Rectal smooth muscle tissue (tissue), 1 donor: ENCODE measurements at regions not wholly inside any gene's neighbourhood (a gene's known extent, or its start where the extent isn't known, plus 50 kb on each side); places are given as distances from the start of the nearest gene placed in this dataset.

Source experiments
- H3K27ac ChIP-seq: one replicate; pipeline ENCODE4 v1.7.0; 2013; ENCODE audit warnings: low read depth, low read length, inconsistent platforms
- H3K27me3 ChIP-seq: one replicate; pipeline ENCODE4 v1.7.0; 2013; ENCODE audit warnings: low read length; ENCODE audit not compliant: control insufficient read depth, insufficient read depth
- H3K36me3 ChIP-seq: one replicate; pipeline ENCODE4 v1.7.0; 2013; ENCODE audit warnings: low read length; ENCODE audit not compliant: control insufficient read depth, insufficient read depth
- H3K4me1 ChIP-seq: one replicate; pipeline ENCODE4 v1.7.0; 2013; ENCODE audit warnings: low read length; ENCODE audit not compliant: control insufficient read depth, insufficient read depth
- H3K4me3 ChIP-seq: one replicate; pipeline ENCODE4 v1.7.0; 2013; ENCODE audit warnings: low read length
- H3K9ac ChIP-seq: one replicate; pipeline ENCODE4 v1.7.0; 2013; ENCODE audit warnings: low read length

DNA sequence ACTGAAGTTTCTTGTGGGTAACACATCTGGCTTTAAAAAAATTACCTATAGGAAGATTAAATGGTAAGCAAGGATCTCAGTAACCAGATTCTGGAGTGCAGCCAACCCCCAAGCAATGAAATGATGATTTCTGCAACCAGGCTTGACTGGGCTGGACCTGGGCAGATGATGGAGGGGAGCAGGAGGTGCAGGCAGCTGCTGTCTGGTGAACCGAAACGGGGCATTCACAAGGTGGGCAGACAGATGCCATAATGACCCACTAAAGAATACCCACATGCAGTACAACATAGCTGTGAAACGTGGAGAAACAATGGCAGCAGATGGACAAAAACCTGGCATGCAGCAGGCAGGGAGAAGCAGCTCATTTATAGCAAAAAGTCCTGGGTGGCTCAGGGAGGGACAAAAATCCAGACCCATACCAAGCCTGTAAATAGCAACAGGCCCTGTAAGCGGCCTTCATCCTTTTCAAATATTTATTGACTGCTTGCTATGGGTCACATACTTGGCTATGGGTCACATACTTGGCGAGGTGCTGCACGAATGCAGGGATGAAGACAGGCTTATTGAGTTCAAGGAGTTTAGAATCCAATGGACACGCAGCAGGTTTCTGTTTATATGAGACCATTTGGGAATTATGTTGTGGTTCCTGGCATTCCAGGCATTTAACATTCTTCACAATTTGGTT, 244.7 kb downstream of the HRH4 start:
- H3K4me1 ChIP-seq: no peaks in the 10 kb centered on the region
- no peaks in the 10 kb centered on the region for H3K27me3 ChIP-seq
- no peaks in the 10 kb centered on the region for H3K36me3 ChIP-seq
- no peak overlapping the region for H3K9ac ChIP-seq
- no peak overlapping the region for H3K27ac ChIP-seq
- H3K4me3 ChIP-seq: no peak overlapping the region

DNA sequence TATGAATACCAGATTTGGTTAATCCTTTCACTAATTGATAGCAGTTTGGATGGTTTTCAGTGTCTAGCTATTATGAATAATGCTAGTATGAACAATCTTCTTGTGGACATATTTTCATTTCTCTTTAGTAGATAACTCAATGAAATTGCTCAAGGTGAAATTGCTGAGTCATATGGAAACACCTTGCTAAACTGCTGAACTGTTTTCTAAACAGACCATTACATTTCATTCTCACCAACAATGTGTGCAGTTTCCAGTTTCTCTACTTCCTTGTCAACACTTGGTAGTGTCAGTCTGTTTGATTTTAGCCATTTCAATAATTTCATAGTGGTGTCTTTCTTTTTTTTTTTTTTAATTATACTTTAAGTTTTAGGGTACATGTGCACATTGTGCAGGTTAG, 250.0 kb downstream of the HRH4 start:
- Histone ChIP-seq H3K27ac (no peak overlapping the region), H3K4me3 (no peak overlapping the region), H3K9ac (no peak overlapping the region), H3K4me1 (no peaks in the 10 kb centered on the region), H3K27me3 (no peaks in the 10 kb centered on the region), H3K36me3 (no peaks in the 10 kb centered on the region)

DNA sequence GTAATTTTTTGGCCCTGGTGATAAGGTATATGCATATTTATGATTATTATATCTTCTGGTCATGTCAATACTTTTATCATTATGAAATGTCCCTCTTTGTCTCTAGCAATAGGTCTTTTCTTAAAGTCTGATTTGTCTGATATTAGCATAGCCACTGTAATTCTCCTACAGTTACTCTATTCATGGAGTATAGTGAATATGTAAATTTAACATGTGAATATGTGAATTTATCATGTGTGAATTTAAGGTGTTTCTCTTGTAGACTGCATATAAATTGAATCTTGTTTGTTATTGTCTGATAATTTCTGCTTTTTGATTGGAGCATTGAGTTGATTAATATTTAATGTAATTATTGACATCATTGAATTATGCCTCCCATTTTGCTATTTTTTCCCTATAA, 259.4 kb downstream of the HRH4 start:
- Histone ChIP-seq H3K36me3 (no peaks in the 10 kb centered on the region), H3K27ac (no peak overlapping the region), H3K4me3 (no peak overlapping the region), H3K27me3 (no peaks in the 10 kb centered on the region), H3K9ac (no peak overlapping the region), H3K4me1 (no peaks in the 10 kb centered on the region)

DNA sequence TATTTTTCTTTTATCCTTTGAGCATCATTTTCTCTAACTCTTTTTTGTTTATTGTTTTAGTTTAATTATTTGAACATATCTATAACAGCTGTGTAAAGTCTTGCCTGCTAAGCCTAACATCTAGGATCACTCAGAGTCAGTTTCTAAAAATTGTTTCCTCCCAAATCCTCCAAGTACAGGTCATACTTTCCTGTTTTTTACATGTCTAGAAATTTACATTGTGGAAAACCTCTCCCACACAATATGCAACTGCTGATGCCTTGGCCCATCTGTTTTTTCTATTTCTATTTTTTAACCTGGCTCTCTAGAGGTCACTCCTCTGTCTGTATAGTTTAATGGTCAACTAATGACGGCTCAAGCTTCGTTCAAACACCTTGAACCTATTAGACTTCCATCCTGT, 261.0 kb downstream of the HRH4 start:
- Histone ChIP-seq H3K27ac (no peak overlapping the region), H3K9ac (no peak overlapping the region), H3K36me3 (no peaks in the 10 kb centered on the region)

DNA sequence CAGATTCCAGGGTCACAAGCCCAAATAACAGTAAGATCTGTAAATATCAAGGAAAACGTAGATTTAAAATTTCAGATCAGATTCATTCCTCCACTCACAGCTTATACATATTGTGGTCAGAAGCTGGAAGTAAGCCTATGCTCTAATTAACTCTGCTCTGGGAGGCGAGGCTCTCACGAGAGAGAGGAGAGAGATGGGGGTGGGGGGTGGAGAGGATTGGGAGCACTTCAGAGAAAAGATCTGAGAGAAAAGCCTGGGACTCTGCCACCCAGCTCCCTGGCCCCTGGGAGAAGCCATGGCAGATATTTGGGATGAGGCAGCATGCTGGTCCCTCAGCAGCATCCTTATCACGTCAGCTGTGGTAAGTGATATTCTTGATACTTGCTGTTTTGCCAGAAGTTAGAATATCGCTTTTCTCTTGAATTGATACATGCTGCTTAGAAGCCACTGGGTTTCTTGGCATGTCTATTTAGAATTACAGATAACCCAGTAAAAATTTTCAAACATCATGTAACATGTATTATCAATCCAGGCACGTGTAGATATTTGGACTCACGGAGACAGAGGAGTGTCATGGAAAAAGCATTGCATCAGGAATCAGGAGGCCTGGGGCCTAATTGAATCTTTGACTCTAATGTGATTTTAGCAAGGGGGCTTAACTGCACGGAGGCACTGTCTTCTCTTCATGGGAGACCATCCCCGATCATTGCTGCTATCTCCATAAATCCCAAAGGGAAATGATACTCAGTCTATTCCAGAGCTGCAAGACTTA, 265.4 kb downstream of the HRH4 start:
- Histone ChIP-seq H3K27ac (no peak overlapping the region), H3K9ac (no peak overlapping the region)

More for the DNA sequence above, 261.0 kb downstream of the HRH4 start:
- Histone ChIP-seq H3K27me3 (no peaks in the 10 kb centered on the region), H3K4me1 (no peaks in the 10 kb centered on the region), H3K4me3 (no peak overlapping the region)

DNA sequence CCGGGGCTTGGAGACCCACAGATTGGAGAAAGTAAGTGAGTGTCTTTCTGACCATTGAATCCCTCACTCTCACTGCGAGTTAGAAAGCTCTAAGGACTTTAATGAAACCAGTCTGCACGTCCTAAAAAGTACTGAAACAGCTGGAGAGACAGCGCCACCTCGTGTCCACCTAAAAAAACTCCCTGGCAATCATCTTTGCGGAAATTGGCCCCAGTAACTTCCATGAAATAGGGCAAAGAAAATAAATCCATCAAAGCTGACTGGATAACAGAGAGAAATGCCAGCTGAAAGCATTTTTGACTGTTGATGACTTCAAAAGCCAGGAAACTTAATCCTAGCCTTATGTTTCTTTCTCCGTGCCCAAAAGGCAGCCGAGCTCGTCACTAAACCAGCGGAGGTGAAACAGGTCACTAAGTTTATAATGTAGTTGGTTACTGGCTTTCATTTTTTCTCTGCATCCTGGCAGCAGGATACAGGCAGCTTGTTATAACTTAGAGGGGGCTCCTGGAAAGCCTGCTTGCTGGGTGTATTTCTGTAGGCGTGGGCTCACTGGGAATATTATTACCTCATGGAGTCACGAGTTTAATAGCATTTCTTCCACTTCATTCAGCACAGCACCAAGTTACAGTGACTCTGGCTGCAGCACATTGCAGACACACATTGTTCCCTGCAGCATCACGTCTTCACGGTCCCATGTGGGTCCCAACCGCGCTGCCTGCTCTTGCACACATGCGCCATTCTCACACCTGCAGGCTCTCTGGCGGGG, 266.5 kb downstream of the HRH4 start:
- Histone ChIP-seq H3K36me3 (no peaks in the 10 kb centered on the region), H3K27ac (no peak overlapping the region), H3K4me1 (no peaks in the 10 kb centered on the region), H3K9ac (no peak overlapping the region), H3K4me3 (peak overlapping the region; percentile 50), H3K27me3 (no peaks in the 10 kb centered on the region)

More for the DNA sequence above, 265.4 kb downstream of the HRH4 start:
- Histone ChIP-seq H3K27me3 (no peaks in the 10 kb centered on the region), H3K4me3 (no peak overlapping the region), H3K4me1 (no peaks in the 10 kb centered on the region), H3K36me3 (no peaks in the 10 kb centered on the region)

DNA sequence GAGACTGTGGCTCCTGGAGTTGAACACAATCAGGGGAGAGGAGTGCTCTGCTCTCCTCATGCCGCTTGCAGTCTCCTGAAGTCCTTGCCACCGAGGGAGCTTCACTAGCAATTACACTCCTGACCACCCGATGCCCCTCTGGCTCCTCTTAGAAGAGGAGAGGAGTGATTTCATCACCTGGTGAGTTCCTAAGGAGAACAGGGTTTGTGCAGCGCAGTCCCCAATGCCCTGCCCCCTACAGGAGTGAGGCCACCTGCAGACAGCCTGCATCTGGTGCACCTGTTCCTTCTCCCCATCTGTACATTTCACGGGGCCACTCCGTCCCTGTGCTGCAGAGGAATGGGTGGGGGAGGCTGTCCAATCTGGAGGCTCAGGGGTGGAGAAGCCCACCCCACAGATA, 267.2 kb downstream of the HRH4 start:
- Histone ChIP-seq H3K27me3 (no peaks in the 10 kb centered on the region), H3K9ac (no peak overlapping the region), H3K4me3 (no peak overlapping the region), H3K4me1 (no peaks in the 10 kb centered on the region), H3K36me3 (no peaks in the 10 kb centered on the region), H3K27ac (no peak overlapping the region)

DNA sequence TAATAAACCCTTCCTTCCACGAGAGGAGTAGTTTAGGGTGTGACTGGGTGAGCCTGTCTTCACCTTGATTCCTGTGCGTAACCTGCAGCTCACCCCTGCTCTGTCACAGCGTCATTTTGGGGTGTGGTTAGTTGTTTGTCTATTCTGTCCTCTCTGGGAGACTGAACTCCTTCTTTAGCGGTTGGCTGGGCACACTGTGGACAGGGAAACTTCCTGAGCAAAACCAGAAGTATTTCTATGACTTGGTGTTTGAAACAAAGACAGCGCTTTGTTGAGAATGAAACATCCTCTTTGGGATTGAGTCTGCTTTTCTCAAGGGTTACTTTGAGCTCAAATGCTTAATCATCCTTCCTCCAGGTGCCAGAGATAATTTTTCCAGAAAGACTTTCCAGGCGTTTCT, 270.7 kb downstream of the HRH4 start:
- no peaks in the 10 kb centered on the region for H3K4me1 ChIP-seq
- H3K27ac ChIP-seq: no peak overlapping the region
- H3K36me3 ChIP-seq: no peaks in the 10 kb centered on the region
- no peak overlapping the region for H3K9ac ChIP-seq
- no peak overlapping the region for H3K4me3 ChIP-seq
- no peaks in the 10 kb centered on the region for H3K27me3 ChIP-seq

DNA sequence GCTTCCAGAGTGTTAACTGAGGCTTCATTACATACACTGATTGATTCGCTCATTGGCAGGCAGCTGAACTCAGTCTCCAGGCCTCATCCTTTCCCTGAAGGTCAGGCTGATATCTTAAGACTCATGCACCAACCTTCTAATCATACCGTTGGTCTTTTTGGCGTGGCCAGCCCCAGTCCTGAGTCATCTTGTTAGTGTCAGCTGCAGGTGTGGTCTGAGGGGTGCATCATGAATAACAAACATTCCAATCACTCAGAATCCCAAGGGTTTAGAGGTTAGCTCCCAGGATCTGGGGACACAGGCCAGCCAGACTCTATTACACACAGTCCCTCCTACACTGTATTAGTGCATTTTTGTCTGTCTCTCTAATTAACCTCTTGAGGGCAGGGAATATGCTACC, 271.5 kb downstream of the HRH4 start:
- H3K4me3 ChIP-seq: no peak overlapping the region
- H3K27me3 ChIP-seq: no peaks in the 10 kb centered on the region
- no peaks in the 10 kb centered on the region for H3K4me1 ChIP-seq
- no peaks in the 10 kb centered on the region for H3K36me3 ChIP-seq
- H3K27ac ChIP-seq: no peak overlapping the region
- no peak overlapping the region for H3K9ac ChIP-seq

DNA sequence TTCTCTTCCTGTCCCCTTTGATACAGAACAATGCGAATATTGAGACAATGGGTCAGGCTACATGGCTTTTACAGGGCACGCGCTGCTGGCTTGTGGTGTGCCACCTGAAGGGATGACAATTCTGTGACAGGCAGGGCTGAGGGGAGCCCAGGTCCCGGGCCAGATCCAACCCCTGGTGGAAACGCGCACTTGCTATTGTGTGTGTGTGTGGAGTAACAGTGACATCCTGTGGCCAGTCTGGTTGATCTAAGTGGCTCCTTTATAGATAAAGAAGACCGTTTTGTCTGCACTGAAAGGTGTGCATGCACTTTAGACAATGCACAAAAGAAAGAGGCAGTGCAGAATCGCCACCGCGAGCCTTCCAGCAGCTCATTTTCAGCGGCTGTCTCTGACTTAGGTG, 273.6 kb downstream of the HRH4 start:
- H3K4me3 ChIP-seq: no peak overlapping the region
- no peaks in the 10 kb centered on the region for H3K4me1 ChIP-seq
- no peaks in the 10 kb centered on the region for H3K27me3 ChIP-seq
- no peaks in the 10 kb centered on the region for H3K36me3 ChIP-seq
- H3K27ac ChIP-seq: no peak overlapping the region
- no peak overlapping the region for H3K9ac ChIP-seq

DNA sequence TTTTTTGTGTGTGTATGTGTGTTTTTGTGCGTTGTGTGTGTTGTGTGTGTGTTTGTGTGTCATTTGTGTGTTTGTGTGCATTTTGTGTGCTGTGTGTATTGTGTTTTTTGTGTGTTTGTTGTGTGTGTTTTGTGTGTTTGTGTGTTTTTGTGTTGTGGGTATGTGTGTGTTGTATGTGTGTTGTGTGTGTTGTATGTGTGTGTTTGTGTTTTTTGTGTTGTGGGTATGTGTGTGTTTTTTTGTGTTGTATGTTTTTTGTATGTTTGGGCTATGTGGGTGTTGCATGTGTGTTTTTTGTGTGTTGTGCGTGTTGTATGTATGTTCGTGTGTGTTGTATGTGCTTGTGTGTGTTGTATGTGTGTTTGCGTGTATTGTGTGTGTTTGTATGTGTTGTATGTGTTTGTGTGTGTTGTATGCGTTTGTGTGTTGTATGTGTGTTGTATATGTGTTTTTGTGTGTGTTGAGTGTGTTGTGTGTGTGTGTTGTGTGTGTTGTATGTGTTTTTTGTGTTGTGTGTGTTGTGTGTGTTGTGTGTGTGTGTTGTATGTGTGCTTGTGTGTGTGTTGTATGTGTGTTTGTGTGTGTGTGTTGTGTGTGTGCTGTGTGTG, 275.3 kb downstream of the HRH4 start:
- no peak overlapping the region for H3K4me3 ChIP-seq
- H3K27ac ChIP-seq: no peak overlapping the region
- no peaks in the 10 kb centered on the region for H3K4me1 ChIP-seq
- H3K36me3 ChIP-seq: no peaks in the 10 kb centered on the region
- no peaks in the 10 kb centered on the region for H3K27me3 ChIP-seq
- no peak overlapping the region for H3K9ac ChIP-seq

DNA sequence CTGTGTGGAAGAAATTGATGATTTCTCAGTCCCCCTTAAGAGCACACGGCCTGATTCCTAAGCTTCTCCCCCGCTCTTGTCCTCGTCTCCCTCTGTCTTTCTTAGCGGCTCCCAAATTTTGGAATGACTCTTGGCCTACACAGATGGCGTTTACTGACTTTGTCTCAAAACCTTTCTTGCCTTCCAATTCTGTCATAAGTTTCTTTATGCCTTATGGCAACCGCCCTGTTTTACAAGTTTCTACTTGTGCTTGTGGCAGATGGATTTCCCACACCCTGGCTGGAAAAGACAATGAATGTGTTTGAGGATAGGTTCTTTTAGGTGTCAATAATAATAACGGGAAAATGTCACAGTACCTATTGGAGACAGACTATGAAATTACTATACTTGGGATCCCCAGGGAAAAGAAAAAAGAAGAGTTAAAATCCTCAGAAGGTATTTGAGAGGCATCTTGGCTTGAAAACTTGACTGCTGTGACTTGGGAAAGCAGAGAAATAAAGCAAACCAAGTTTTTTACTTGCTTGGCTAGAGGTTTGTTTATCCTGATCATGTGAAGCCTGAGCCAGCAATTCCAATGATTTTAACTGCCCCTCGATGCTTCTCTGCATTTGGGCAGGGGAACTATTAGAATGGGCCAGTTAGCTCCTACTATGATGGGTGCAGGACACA, 276.4 kb downstream of the HRH4 start:
- Histone ChIP-seq H3K27me3 (no peaks in the 10 kb centered on the region), H3K36me3 (no peaks in the 10 kb centered on the region), H3K4me1 (no peaks in the 10 kb centered on the region), H3K4me3 (no peak overlapping the region), H3K27ac (no peak overlapping the region), H3K9ac (no peak overlapping the region)
